ENCODE measurements at regions not wholly inside any gene's neighbourhood (a gene's known extent, or its start where the extent isn't known, plus 50 kb on each side); places are given as distances from the start of the nearest gene placed in this dataset.

- TF ChIP-seq NCOR1 (IDR thresholded peaks at IDR 0.05; ENCODE audit: borderline replicate concordance, low read length) = no peak
- TF ChIP-seq ZNF879 (CRISPR knock-in tag; IDR thresholded peaks at IDR 0.05) = no peak
- TF ChIP-seq HHEX (CRISPR knock-in tag; IDR thresholded peaks at IDR 0.05) = no peak
- no peak for TF ChIP-seq ZNF614 (CRISPR knock-in tag; IDR thresholded peaks at IDR 0.05; ENCODE audit: borderline replicate concordance)
- no peak for TF ChIP-seq ATM (IDR thresholded peaks at IDR 0.05; ENCODE audit: borderline replicate concordance)
These were observed 140.4 kb downstream of the PMP22 start (continued) for GRCh38 chr17:15124746-15125145.

- in situ Hi-C loops (cut with HindIII; ENCODE audit: extremely low pct_ligation_motif_present, low pct_unique_long_range_greater_than_20kb) (no loop called here), intact Hi-C loops (cut with micrococcal nuclease; ENCODE audit: unreplicated experiment) (no loop called here)
- no peaks in the 10 kb centered on the region for H3K79me2 ChIP-seq (ENCODE audit: insufficient read depth, low read length)
- DNase-seq (ENCODE audit: low spot score) (no peak), FAIRE-seq (no peak), ATAC-seq (no peak)
- H3K4me1 ChIP-seq (ENCODE audit: insufficient read depth, low read length) = no peaks in the 10 kb centered on the region
- H3K27ac ChIP-seq (ENCODE audit: extremely low read length, insufficient read depth, low read length) = no peak overlapping the region
- no peak overlapping the region for H2AFZ ChIP-seq (ENCODE audit: low read length)
- no peak overlapping the region for H3K4me2 ChIP-seq (ENCODE audit: low read depth, low read length)
- CTCF ChIA-PET (ENCODE audit: low intra/inter-chr PET ratio, low total read pairs) = no interaction called here
- no peaks in the 10 kb centered on the region for H3K9me3 ChIP-seq (ENCODE audit: low read length)
- no peaks in the 10 kb centered on the region for H4K20me1 ChIP-seq (ENCODE audit: insufficient read depth, low read length)
- no TSS peak for BruUV-seq (replicated peaks)
- WGBS (ENCODE audit: low lambda C conversion rate) = 1% methylated on average over 2 of the region's 2 CpGs
- no peaks in the 10 kb centered on the region for H3K36me3 ChIP-seq (replicated peaks in 1 of 2; ENCODE audit: control insufficient read depth in 1 of 2, insufficient read depth in 2 of 2, low read length in 2 of 2)
- no peak overlapping the region for H3K9ac ChIP-seq (ENCODE audit: insufficient read depth, low read depth, low read length)
- POLR2A ChIA-PET = no interaction called here
- TF ChIP-seq THAP7 (CRISPR knock-in tag; IDR thresholded peaks at IDR 0.05) (no peak), ZIK1 (CRISPR knock-in tag; IDR thresholded peaks at IDR 0.05; ENCODE audit: borderline replicate concordance, low read depth) (no peak), CEBPZ (IDR thresholded peaks at IDR 0.05; ENCODE audit: low read length) (no peak), ZNF468 (CRISPR knock-in tag; IDR thresholded peaks at IDR 0.05) (no peak), ZNF160 (CRISPR knock-in tag; IDR thresholded peaks at IDR 0.05) (no peak), PREB (CRISPR knock-in tag; IDR thresholded peaks at IDR 0.05) (no peak), HIC2 (CRISPR knock-in tag; IDR thresholded peaks at IDR 0.05; ENCODE audit: low read depth) (no peak), FOXO4 (CRISPR knock-in tag; conservative IDR thresholded peaks at IDR 0.05) (no peak)
- H3K4me3 ChIP-seq (replicated peaks in 1 of 3; ENCODE audit: insufficient read depth in 1 of 3, low read depth in 2 of 3, low read length in 3 of 3) = no peak overlapping the region
- H3K27me3 ChIP-seq (ENCODE audit: control insufficient read depth in 1 of 2, insufficient read depth in 2 of 2, low read length in 2 of 2) = peaks cover 0 to 5% of the 10 kb centered on the region in 2 experiments; a peak in 2 of 5 replicates
These were observed 140.9 kb downstream of the PMP22 start for GRCh38 chr17:15124264-15124595.

Measured in HepG2 (cell line).